Testis (tissue), 2 donors: ENCODE measurements at regions not wholly inside any gene's neighbourhood (a gene's known extent, or its start where the extent isn't known, plus 50 kb on each side); places are given as distances from the start of the nearest gene placed in this dataset.

ENCODE experiments used
- POLR2A ChIP-seq: fragments of 450-650 bp; IDR thresholded peaks from one replicate; pipeline ENCODE4 v1.6.1; 2017; ENCODE audit warnings: antibody characterized with exemption, mild to moderate bottlenecking, moderate library complexity
- TF ChIP-seq, protein P1 (sequence below), 3 experiments: fragments of 450-650 bp in 2 of 3; fragments of 200-600 bp in 1 of 3; sonication (generic) in 1 of 3; IDR thresholded peaks; one replicate each; pipeline ENCODE4 v1.5.1; 2016 to 2019; ENCODE audit warnings: antibody characterized with exemption in 3 of 3, mild to moderate bottlenecking in 2 of 3, moderate library complexity in 1 of 3

DNA sequence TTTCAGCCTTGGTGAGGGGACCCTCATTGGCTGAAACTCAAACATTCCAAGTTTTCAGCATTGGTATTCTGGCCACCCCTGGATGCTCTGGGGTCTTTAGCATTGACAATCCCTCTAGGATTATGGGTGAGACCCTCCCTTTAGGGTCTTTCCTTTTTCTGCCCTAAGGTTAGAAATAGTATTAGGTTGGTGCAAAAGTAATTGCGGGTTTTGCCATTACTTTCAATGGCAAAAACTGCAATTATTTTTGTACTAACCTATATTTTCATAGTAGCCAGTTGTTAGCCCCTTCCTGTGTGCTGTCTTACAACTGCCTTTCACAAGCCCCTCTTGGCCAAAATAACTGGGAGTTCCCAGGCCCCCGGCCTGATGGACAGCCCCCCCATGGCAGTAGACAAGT, 648.4 kb downstream of the PTPRU start:
- TF ChIP-seq, protein P1, sequence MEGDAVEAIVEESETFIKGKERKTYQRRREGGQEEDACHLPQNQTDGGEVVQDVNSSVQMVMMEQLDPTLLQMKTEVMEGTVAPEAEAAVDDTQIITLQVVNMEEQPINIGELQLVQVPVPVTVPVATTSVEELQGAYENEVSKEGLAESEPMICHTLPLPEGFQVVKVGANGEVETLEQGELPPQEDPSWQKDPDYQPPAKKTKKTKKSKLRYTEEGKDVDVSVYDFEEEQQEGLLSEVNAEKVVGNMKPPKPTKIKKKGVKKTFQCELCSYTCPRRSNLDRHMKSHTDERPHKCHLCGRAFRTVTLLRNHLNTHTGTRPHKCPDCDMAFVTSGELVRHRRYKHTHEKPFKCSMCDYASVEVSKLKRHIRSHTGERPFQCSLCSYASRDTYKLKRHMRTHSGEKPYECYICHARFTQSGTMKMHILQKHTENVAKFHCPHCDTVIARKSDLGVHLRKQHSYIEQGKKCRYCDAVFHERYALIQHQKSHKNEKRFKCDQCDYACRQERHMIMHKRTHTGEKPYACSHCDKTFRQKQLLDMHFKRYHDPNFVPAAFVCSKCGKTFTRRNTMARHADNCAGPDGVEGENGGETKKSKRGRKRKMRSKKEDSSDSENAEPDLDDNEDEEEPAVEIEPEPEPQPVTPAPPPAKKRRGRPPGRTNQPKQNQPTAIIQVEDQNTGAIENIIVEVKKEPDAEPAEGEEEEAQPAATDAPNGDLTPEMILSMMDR (IDR thresholded peaks at IDR 0.05), result no peak
- TF ChIP-seq POLR2A, result no peak
